ENCODE measurements at regions not wholly inside any gene's neighbourhood (a gene's known extent, or its start where the extent isn't known, plus 50 kb on each side); places are given as distances from the start of the nearest gene placed in this dataset.

- no peaks in the 10 kb centered on the region for H3K36me3 ChIP-seq (ENCODE audit: control insufficient read depth in 2 of 3, insufficient read depth in 3 of 3, low read length in 3 of 3)
- H3K4me3 ChIP-seq (ENCODE audit: low read length in 3 of 3): no peak overlapping the region
- intact Hi-C loops (cut with DNase I): no loop called here
- no peak overlapping the region for H3K9ac ChIP-seq (ENCODE audit: low read length in 3 of 3)
- FAIRE-seq: no peak
- no peaks in the 10 kb centered on the region for H3K4me1 ChIP-seq (ENCODE audit: control insufficient read depth in 2 of 3, insufficient read depth in 2 of 3, low read depth in 1 of 3, low read length in 3 of 3)
- no peaks in the 10 kb centered on the region for H3K27me3 ChIP-seq (ENCODE audit: control insufficient read depth, insufficient read depth, low read length)
- TF ChIP-seq CTCF (IDR thresholded peaks at IDR 0.05; ENCODE audit: borderline replicate concordance, extremely low read depth, insufficient read depth): no peak
- no peak overlapping the region for H3K27ac ChIP-seq (ENCODE audit: low read depth in 2 of 2, low read length in 2 of 2)
- no peaks in the 10 kb centered on the region for H3K9me3 ChIP-seq (ENCODE audit: control insufficient read depth in 2 of 3, insufficient read depth in 1 of 3, low read length in 3 of 3)
- no peak for DNase-seq
Measured at GRCh38 chr2:184203661-184204060, 394.7 kb upstream of the ZNF804A start.

- H3K9me3 ChIP-seq (ENCODE audit: control insufficient read depth in 2 of 3, insufficient read depth in 1 of 3, low read length in 3 of 3): no peaks in the 10 kb centered on the region
- H3K4me1 ChIP-seq (ENCODE audit: control insufficient read depth in 2 of 3, insufficient read depth in 2 of 3, low read depth in 1 of 3, low read length in 3 of 3): no peaks in the 10 kb centered on the region
- FAIRE-seq (no peak), DNase-seq (no peak)
- H3K27ac ChIP-seq (ENCODE audit: low read depth in 2 of 2, low read length in 2 of 2): no peak overlapping the region
- no peak for TF ChIP-seq CTCF (IDR thresholded peaks at IDR 0.05; ENCODE audit: borderline replicate concordance, extremely low read depth, insufficient read depth)
- H3K27me3 ChIP-seq (ENCODE audit: control insufficient read depth, insufficient read depth, low read length): no peaks in the 10 kb centered on the region
- no peak overlapping the region for H3K4me3 ChIP-seq (ENCODE audit: low read length in 3 of 3)
- intact Hi-C loops (cut with DNase I): no loop called here
- no peaks in the 10 kb centered on the region for H3K36me3 ChIP-seq (ENCODE audit: control insufficient read depth in 2 of 3, insufficient read depth in 3 of 3, low read length in 3 of 3)
- H3K9ac ChIP-seq (ENCODE audit: low read length in 3 of 3): no peak overlapping the region
Measured at GRCh38 chr2:184205048-184205596, 393.2 kb upstream of the ZNF804A start.

- no peak overlapping the region for H3K4me3 ChIP-seq (ENCODE audit: low read length in 3 of 3)
- no peak overlapping the region for H3K27ac ChIP-seq (ENCODE audit: low read depth in 2 of 2, low read length in 2 of 2)
- H3K9me3 ChIP-seq (ENCODE audit: control insufficient read depth in 2 of 3, insufficient read depth in 1 of 3, low read length in 3 of 3): no peaks in the 10 kb centered on the region
- DNase-seq: no peak
- H3K36me3 ChIP-seq (ENCODE audit: control insufficient read depth in 2 of 3, insufficient read depth in 3 of 3, low read length in 3 of 3): no peaks in the 10 kb centered on the region
- FAIRE-seq: no peak
- no peaks in the 10 kb centered on the region for H3K27me3 ChIP-seq (ENCODE audit: control insufficient read depth, insufficient read depth, low read length)
- no peaks in the 10 kb centered on the region for H3K4me1 ChIP-seq (ENCODE audit: control insufficient read depth in 2 of 3, insufficient read depth in 2 of 3, low read depth in 1 of 3, low read length in 3 of 3)
- TF ChIP-seq CTCF (IDR thresholded peaks at IDR 0.05; ENCODE audit: borderline replicate concordance, extremely low read depth, insufficient read depth): no peak
- intact Hi-C loops (cut with DNase I): no loop called here
- H3K9ac ChIP-seq (ENCODE audit: low read length in 3 of 3): no peak overlapping the region
Measured at GRCh38 chr2:184206045-184206444, 392.3 kb upstream of the ZNF804A start.

- no peaks in the 10 kb centered on the region for H3K36me3 ChIP-seq (ENCODE audit: control insufficient read depth in 2 of 3, insufficient read depth in 3 of 3, low read length in 3 of 3)
- no peaks in the 10 kb centered on the region for H3K9me3 ChIP-seq (ENCODE audit: control insufficient read depth in 2 of 3, insufficient read depth in 1 of 3, low read length in 3 of 3)
- H3K4me1 ChIP-seq (ENCODE audit: control insufficient read depth in 2 of 3, insufficient read depth in 2 of 3, low read depth in 1 of 3, low read length in 3 of 3): no peaks in the 10 kb centered on the region
- H3K27me3 ChIP-seq (ENCODE audit: control insufficient read depth, insufficient read depth, low read length): no peaks in the 10 kb centered on the region
- FAIRE-seq (no peak), DNase-seq (no peak)
- no peak for TF ChIP-seq CTCF (IDR thresholded peaks at IDR 0.05; ENCODE audit: borderline replicate concordance, extremely low read depth, insufficient read depth)
- H3K27ac ChIP-seq (ENCODE audit: low read depth in 2 of 2, low read length in 2 of 2): no peak overlapping the region
- H3K4me3 ChIP-seq (ENCODE audit: low read length in 3 of 3): no peak overlapping the region
- intact Hi-C loops (cut with DNase I): no loop called here
- no peak overlapping the region for H3K9ac ChIP-seq (ENCODE audit: low read length in 3 of 3)
Measured at GRCh38 chr2:184210329-184210728, 388.0 kb upstream of the ZNF804A start.
